IgD-negative memory B cell (primary cell): ENCODE measurements at regions not wholly inside any gene's neighbourhood (a gene's known extent, or its start where the extent isn't known, plus 50 kb on each side); places are given as distances from the start of the nearest gene placed in this dataset.

Experiments used
- H3K27ac Mint-ChIP-seq, 3 donors: one replicate each; pipeline ENCODE4 v1.8.0; 2020 to 2022; ENCODE audit warnings: mild to moderate bottlenecking in 3 of 3, mixed read lengths in 3 of 3, moderate library complexity in 1 of 3
- H3K27me3 Mint-ChIP-seq: one replicate; pipeline ENCODE4 v1.8.0; 2021; ENCODE audit warnings: mixed read lengths
- H3K36me3 Mint-ChIP-seq: one replicate; pipeline ENCODE4 v1.8.0; 2020; ENCODE audit warnings: mild to moderate bottlenecking, mixed read lengths
- H3K4me1 Mint-ChIP-seq, 3 donors: one replicate each; pipeline ENCODE4 v1.8.0; 2020 to 2022; ENCODE audit warnings: mixed read lengths in 3 of 3, mild to moderate bottlenecking in 1 of 3
- H3K4me3 Mint-ChIP-seq, 4 donors: one replicate each; pipeline ENCODE4 v1.8.0; 2020 to 2022; ENCODE audit warnings: mild to moderate bottlenecking in 4 of 4, mixed read lengths in 4 of 4, moderate library complexity in 3 of 4
- H3K9me3 Mint-ChIP-seq, 3 donors: one replicate each; pipeline ENCODE4 v1.8.0; 2020 to 2021; ENCODE audit warnings: mixed read lengths in 3 of 3, mild to moderate bottlenecking in 1 of 3

DNA sequence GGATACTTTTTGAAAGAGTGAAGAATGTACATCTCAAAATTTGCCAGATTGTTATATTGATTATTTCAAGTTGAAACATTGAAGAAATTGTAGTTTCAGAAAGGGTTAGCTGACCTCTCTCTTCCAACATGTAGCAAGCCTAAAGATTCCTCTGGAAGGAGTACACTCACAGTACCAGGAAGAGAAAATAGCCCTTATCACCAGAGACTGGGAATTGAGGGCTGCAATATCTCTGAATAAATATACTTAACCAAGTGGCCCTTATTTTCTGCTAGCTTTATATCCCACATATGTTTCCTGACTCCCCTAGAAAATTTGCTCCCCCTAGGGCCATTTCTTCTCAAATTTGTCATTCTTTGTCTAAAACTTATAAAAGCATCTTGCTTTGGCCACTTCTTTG is 332.2 kb downstream of the GASK1B start:
- Mint-ChIP-seq H3K4me1 (no peaks in the 10 kb centered on the region), H3K36me3 (no peaks in the 10 kb centered on the region), H3K9me3 (no peaks in the 10 kb centered on the region), H3K27me3 (no peaks in the 10 kb centered on the region), H3K4me3 (no peak overlapping the region), H3K27ac (no peak overlapping the region)

DNA sequence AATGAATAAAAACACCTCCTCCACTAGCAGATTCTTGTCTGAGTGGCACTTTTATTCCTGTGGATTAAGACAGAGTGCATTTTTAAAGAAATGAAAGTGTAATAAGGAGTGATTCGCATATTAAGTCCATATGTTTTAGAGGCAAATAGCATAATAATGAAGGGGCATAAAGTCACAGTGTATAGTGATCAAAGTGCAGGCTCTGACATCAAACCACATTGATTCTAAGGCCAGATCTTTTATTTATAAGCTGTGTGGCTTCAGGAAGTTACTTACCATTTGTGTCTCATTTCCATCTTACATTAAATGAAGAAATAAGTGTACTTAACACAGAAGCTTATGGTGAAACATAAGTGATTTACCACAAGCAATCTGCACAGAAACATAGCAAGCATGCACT is 332.8 kb downstream of the GASK1B start:
- Mint-ChIP-seq H3K9me3 (no peaks in the 10 kb centered on the region), H3K27me3 (no peaks in the 10 kb centered on the region), H3K36me3 (no peaks in the 10 kb centered on the region), H3K4me3 (no peak overlapping the region), H3K4me1 (no peaks in the 10 kb centered on the region), H3K27ac (no peak overlapping the region)

DNA sequence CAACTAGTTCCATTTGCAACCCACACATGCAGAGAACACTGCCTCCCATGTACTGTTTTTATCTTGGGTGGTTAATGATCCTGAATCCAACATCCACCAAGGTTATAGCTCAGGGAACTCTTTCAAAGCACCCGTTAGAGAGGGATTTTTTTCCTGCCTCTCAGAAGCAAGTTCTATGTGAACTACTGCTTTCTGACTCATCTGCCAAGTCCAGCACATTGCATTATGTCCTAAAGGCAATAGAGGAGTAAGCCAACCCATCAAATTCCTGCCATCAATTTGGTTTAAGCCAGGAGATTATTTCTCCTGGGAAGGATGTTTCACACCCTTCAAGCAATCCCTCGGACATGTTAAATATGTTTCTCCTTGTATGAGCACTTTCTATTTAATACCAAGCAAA is 334.5 kb downstream of the GASK1B start:
- H3K27ac Mint-ChIP-seq: no peak overlapping the region
- H3K9me3 Mint-ChIP-seq: peaks cover 0 to 2% (median 0%) of the 10 kb centered on the region in 3 donors
- H3K27me3 Mint-ChIP-seq: no peaks in the 10 kb centered on the region
- no peak overlapping the region for H3K4me3 Mint-ChIP-seq
- H3K4me1 Mint-ChIP-seq: no peaks in the 10 kb centered on the region
- no peaks in the 10 kb centered on the region for H3K36me3 Mint-ChIP-seq

DNA sequence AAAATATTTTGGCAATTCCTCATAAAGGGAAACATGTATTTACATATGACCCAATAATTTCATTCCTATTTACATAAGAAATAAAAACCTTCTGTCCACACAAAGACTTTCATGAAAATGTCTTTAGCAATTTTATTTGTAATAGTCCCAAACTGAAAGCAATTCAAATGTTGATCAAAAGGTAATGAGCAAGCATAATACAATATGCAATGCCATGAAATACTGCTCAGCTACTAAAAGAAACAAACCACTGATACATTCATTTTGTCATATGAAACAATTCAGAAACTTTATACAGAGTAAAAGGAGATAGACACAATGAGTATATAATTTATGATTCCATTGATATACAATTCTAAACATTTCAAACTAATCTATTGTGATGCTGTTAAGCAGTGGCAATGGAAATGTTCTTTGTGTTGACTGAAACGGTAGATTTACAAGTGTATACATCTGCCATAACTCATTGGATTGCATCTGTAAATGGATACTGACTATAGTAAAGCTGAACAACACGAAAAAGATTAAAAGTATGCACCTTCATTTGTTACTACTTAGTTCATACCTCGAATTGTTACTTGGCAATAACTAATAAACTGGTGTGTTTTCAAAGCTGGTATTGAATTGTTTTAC is 335.6 kb downstream of the GASK1B start:
- Mint-ChIP-seq H3K9me3 (peaks cover 0 to 2% (median 0%) of the 10 kb centered on the region in 3 donors), H3K4me3 (no peak overlapping the region)

DNA sequence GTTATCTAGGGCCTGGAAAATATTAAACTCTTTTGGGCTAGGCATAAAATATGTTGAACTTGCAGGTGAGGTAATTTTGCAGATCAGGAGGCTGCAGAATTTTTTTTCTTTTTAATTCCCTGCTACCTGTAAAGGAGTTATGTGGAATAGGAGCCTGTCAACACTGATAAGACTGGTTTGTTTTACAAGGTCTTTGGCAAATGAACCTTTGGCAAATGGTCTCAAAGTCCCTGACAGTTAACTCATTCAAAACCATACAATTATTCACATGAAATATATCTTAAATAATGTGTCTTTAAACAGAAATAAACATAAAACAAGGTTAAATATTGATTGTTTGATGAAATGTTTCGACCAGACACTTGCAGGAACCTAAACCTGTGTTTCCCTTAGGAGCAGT is 340.2 kb downstream of the GASK1B start:
- Mint-ChIP-seq H3K27me3 (no peaks in the 10 kb centered on the region), H3K36me3 (no peaks in the 10 kb centered on the region), H3K4me1 (no peaks in the 10 kb centered on the region), H3K4me3 (no peak overlapping the region), H3K27ac (no peak overlapping the region), H3K9me3 (peaks cover 2 to 7% (median 5%) of the 10 kb centered on the region in 3 donors)

More for the DNA sequence above, 335.6 kb downstream of the GASK1B start:
- H3K4me1 Mint-ChIP-seq: no peaks in the 10 kb centered on the region
- H3K36me3 Mint-ChIP-seq: no peaks in the 10 kb centered on the region
- no peaks in the 10 kb centered on the region for H3K27me3 Mint-ChIP-seq
- H3K27ac Mint-ChIP-seq: no peak overlapping the region

DNA sequence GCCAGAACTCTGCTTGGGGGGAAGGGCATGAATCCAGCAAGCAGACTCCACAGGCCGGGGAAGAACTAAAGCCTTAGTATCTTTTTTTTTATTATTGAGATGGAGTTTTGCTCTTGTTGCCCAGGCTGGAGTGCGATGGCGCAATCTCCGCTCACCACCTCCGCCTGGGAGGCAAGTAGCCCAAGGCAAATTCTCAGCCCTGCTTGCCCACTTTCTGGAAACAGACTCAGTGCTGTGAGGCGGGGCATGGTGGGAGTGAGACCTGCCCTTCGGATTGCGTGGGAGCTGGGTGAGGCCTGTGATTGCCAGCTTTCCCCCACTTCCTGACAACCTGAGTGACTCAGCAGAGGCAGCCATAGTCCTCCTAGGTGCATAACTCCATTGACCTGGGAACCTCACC is 348.8 kb downstream of the GASK1B start:
- Mint-ChIP-seq H3K36me3 (no peaks in the 10 kb centered on the region), H3K9me3 (peaks cover 4 to 11% (median 4%) of the 10 kb centered on the region in 3 donors), H3K27ac (no peak overlapping the region), H3K4me3 (no peak overlapping the region), H3K4me1 (no peaks in the 10 kb centered on the region), H3K27me3 (no peaks in the 10 kb centered on the region)

DNA sequence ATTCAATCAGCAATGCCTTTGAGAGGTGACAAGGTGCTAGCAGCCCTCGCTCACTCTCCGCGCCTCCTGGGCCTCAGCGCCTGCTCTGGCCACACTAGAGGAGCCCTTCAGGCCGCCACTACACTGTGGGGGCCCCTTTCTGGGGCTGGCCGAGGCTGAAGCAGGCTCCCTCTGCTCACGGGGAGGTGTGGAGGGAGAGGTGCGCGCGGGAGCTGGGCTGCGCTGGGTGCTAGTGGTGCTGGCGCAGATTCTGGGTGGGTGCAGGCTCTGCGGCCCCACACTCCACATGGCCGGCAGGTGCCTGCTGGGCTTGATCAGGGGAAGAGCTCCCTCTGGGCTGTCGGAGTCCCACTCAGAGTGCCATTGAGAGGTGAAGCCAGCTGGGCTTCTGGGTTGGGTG is 351.0 kb downstream of the GASK1B start:
- H3K4me3 Mint-ChIP-seq: no peak overlapping the region
- no peak overlapping the region for H3K27ac Mint-ChIP-seq
- H3K4me1 Mint-ChIP-seq: no peaks in the 10 kb centered on the region
- no peaks in the 10 kb centered on the region for H3K27me3 Mint-ChIP-seq
- peaks cover 2 to 6% (median 5%) of the 10 kb centered on the region in 3 donors for H3K9me3 Mint-ChIP-seq
- H3K36me3 Mint-ChIP-seq: no peaks in the 10 kb centered on the region

DNA sequence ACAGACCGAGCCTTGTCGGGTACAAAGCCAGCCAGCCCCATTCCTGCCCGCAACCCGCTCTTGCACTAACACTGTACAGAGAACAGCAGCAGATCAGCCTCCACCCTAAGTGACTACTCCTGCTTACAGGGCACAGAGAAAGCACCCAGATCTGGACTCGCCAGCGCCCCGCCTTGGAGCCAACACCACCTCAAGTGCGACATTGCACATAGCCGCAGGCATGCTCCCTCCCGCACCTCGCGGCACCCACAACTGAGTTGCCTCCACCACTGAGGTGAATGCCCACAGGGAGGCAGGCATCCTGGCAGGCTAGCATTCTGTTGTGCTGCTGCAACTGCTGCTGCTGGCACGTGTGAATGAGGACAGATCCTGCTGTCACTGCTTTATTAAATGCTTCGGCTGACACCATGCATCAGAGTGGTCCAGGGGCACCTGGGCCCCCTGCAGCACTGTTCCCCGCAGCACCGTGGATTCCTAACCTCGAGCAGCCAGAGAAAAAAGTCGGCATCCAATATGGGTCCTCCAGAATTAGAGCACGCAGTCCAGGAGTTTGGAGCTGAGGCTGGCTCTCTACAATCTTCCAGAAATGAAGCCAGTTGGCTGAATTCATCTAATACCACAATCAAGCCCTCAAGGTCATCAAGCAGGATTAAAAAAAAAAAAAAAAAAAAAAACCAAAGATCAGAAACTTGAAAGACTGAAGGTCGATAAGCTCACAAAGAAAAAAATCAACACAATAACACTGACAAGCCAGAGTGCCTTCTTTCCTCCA is 352.9 kb downstream of the GASK1B start:
- no peaks in the 10 kb centered on the region for H3K27me3 Mint-ChIP-seq
- H3K27ac Mint-ChIP-seq: no peak overlapping the region
- peaks cover 4 to 6% (median 5%) of the 10 kb centered on the region in 3 donors for H3K9me3 Mint-ChIP-seq
- no peaks in the 10 kb centered on the region for H3K36me3 Mint-ChIP-seq
- no peaks in the 10 kb centered on the region for H3K4me1 Mint-ChIP-seq
- H3K4me3 Mint-ChIP-seq: no peak overlapping the region

DNA sequence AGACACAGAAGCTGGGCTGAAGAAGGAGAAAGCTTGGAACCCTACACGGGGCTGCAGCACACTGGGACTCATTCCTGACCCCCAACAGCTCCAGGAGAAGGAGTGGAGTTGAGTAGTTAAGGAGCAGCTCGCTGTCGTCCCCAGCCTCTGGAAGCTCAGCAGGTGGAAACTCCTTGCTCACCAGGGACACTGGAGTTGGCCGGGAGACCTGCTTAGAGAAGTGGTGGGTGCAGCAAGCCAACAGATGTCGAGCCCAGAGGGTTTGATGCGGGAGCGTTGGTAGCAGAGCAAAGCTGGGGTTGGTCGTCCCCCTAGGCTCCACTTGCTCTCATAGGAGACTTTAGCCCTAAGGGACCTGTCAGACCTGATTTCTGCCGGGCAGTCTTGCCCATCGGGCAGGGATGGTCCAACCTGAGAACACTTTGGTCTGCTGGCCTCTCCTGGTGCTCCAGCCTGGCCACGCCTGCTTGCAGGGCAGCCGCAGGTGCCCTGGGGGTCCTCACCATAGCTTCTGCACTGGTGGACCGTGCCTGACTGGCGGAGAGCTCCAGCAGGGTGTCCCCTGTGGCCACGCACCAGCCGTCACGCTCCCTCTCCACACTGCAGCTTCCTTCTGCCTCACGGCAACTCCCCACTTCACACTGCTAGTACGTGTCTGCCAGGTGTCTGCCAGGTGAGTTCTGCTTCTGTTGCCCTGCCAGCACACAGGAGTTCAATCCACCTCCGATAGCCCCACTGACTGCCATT is 353.7 kb downstream of the GASK1B start:
- Mint-ChIP-seq H3K4me1 (no peaks in the 10 kb centered on the region), H3K36me3 (no peaks in the 10 kb centered on the region), H3K27ac (no peak overlapping the region), H3K27me3 (no peaks in the 10 kb centered on the region), H3K9me3 (peaks cover 4 to 6% (median 5%) of the 10 kb centered on the region in 3 donors), H3K4me3 (no peak overlapping the region)

DNA sequence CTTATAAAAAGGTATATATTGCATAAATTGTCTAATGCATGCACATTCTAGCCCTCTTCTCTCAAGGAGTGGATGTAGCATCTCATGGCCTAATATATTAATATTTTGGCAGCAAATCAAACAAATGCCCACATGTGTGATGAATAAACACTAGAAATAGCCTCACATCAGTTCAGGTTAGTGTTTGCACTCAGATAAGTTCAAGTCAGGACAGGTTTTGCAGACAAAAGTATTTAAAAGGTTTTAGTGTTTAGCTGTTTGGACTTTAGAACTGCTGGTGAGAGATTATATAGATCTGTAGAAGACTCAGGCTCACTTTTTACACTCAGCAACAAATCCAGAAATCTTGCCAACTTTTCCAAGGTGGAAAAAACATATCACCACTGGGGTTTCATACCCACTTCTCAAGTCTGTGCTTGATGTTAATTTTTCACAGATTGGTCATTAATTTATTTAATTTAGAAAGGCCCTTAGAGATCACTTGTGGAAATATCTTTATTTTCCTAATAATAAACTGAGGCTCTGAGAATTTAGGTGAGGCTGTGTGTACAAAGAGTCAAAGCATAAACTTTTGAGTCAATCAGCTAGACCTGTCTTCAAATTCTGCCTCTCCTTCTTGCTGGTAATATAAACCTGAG is 362.6 kb downstream of the GASK1B start:
- no peaks in the 10 kb centered on the region for H3K4me1 Mint-ChIP-seq
- no peak overlapping the region for H3K27ac Mint-ChIP-seq
- no peak overlapping the region for H3K4me3 Mint-ChIP-seq
- H3K36me3 Mint-ChIP-seq: no peaks in the 10 kb centered on the region
- H3K9me3 Mint-ChIP-seq: peaks cover 0 to 5% (median 0%) of the 10 kb centered on the region in 3 donors
- H3K27me3 Mint-ChIP-seq: no peaks in the 10 kb centered on the region

DNA sequence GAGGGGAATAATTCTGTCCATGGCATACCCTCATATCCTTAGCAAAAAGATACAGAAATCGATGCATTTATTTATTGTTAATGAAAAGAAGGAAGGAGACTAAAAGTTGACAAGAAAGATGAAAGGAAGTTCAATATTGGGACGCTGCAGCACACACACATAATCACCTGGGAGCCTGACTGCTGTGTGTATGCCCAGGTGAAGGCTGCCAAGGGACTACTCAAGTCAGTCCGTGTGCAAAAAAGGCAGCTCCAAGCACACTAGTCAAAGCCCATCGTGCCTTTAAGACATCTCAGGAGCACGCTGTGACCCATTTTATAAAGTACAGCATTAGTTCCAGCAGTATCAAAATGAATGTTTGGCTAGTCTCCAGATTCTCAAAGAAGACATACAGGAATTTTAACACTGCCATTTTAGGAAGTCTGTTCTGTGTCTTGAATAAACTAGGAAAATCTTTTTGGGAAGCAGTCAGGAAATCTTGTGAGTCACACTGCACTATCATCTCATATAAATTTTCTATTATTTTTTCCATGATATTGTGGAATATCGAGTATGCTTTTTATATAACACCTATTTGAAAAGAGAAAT is 363.9 kb downstream of the GASK1B start:
- Mint-ChIP-seq H3K9me3 (peaks cover 0 to 9% (median 0%) of the 10 kb centered on the region in 3 donors), H3K27me3 (no peaks in the 10 kb centered on the region)

DNA sequence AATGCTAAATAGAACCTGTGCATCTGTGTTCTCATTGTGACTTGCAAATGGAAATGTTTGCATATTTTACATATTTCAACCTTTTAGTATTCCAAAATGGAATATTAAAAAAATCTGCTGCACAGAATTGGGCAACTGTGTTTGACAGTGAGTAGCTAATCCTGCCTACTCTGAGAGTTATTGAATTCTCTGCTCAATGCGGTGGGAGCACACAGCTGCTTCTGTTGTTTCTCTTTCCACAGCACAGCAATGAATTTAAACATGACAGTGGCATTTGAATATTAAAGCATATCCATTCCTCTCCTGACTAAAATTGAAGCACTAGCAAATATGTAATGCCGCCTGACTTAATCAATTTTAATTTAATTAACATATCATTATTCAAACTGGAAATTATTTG is 366.6 kb downstream of the GASK1B start:
- no peak overlapping the region for H3K27ac Mint-ChIP-seq
- H3K4me1 Mint-ChIP-seq: no peaks in the 10 kb centered on the region
- no peaks in the 10 kb centered on the region for H3K27me3 Mint-ChIP-seq
- no peak overlapping the region for H3K4me3 Mint-ChIP-seq
- peaks cover 0 to 10% (median 9%) of the 10 kb centered on the region in 3 donors for H3K9me3 Mint-ChIP-seq
- no peaks in the 10 kb centered on the region for H3K36me3 Mint-ChIP-seq

More for the DNA sequence above, 363.9 kb downstream of the GASK1B start:
- Mint-ChIP-seq H3K4me3 (no peak overlapping the region), H3K36me3 (no peaks in the 10 kb centered on the region), H3K27ac (no peak overlapping the region), H3K4me1 (no peaks in the 10 kb centered on the region)

DNA sequence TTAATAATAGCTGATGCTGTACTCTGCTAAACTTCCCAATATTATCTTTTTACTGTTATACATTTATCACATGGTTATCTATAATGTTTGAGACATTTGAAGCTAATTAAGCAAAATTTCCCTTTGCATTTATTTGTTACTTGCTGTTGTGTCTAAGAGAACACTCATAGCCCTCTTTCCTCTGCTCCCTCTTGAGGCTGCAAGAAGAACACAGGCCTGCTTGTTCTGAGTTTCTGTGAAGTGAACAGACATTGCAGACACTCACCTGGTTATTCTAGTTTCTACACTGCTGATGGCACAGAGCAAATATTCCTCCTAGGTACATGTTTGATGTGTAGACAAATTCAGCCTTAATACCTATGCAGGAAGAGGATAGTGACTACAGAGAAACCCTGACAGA is 367.8 kb downstream of the GASK1B start:
- Mint-ChIP-seq H3K27ac (no peak overlapping the region), H3K4me3 (no peak overlapping the region), H3K4me1 (no peaks in the 10 kb centered on the region), H3K27me3 (no peaks in the 10 kb centered on the region), H3K36me3 (no peaks in the 10 kb centered on the region), H3K9me3 (peaks cover 0 to 9% (median 9%) of the 10 kb centered on the region in 3 donors)

DNA sequence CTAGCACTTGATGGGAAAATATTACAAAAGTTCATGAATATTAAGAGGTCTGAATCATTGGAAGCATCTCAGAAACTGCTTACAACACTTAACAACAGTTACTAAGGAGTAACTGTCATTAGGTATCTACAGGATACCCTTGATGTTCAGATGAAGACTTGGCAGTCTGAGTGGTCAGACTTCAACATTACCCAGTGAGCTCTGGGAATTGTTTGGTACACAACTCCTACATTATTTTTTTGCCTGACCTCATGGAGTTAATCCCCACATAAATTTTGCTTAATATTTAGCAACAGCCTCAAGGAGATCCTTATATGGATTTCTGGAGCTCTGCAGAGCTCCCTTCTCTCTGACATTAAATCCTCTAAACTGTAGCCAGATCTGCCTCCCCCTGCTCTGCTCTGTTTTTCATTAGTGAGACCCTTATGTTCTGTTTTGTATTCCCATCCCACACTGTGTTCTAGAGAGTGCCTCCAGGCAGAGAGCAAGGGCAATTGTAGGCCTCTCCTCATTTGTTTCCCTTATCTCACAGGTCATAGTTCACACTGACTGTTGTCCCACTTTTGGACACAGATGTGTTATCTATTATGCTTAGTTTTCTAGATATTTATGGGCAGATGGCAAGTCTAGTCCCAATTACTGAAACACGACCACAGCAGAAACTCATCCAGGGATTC is 368.8 kb downstream of the GASK1B start:
- Mint-ChIP-seq H3K4me1 (no peaks in the 10 kb centered on the region), H3K9me3 (peaks cover 1 to 9% (median 9%) of the 10 kb centered on the region in 3 donors), H3K27ac (no peak overlapping the region), H3K4me3 (no peak overlapping the region), H3K27me3 (no peaks in the 10 kb centered on the region), H3K36me3 (no peaks in the 10 kb centered on the region)
